ENCODE measurements at regions not wholly inside any gene's neighbourhood (a gene's known extent, or its start where the extent isn't known, plus 50 kb on each side); places are given as distances from the start of the nearest gene placed in this dataset.

- TF ChIP-seq ZNF462 (CRISPR knock-in tag; IDR thresholded peaks at IDR 0.05) (no peak), POLR2AphosphoS5 (IDR thresholded peaks at IDR 0.05; ENCODE audit: low read depth) (no peak), REST (IDR thresholded peaks at IDR 0.05; ENCODE audit: unreplicated experiment) (no peak)
These were observed 111.0 kb upstream of the HS3ST5 start (continued) for GRCh38 chr6:114453737-114454276.

GRCh38 chr6:114452785-114453401 lies 110.1 kb upstream of the HS3ST5 start:
- no peaks in the 10 kb centered on the region for H4K20me1 ChIP-seq (replicated peaks; ENCODE audit: insufficient read depth)
- no peak overlapping the region for H3K4me3 ChIP-seq
- no peaks in the 10 kb centered on the region for H3K27me3 ChIP-seq (ENCODE audit: insufficient read depth)
- Mint-ChIP-seq H3K9me3 (no peaks in the 10 kb centered on the region), H3K27me3 (ENCODE audit: insufficient read depth, low read depth, poor library complexity) (no peaks in the 10 kb centered on the region), H3K36me3 (ENCODE audit: low read depth) (no peaks in the 10 kb centered on the region), H3K4me3 (no peak overlapping the region), H3K4me1 (peaks cover 18% of the 10 kb centered on the region), H3K27ac (no peak overlapping the region)
- no peaks in the 10 kb centered on the region for H3K9me2 ChIP-seq (ENCODE audit: insufficient read depth)
- no peaks in the 10 kb centered on the region for H3K36me3 ChIP-seq (ENCODE audit: insufficient read depth)
- no peak overlapping the region for H3K27ac ChIP-seq (ENCODE audit: low read depth)
- H3F3A ChIP-seq (replicated peaks; ENCODE audit: low read depth): no peaks in the 10 kb centered on the region
- H3K4me1 ChIP-seq (ENCODE audit: insufficient read depth): peaks cover 10% of the 10 kb centered on the region
- TF ChIP-seq EZH2 (IDR thresholded peaks at IDR 0.05; ENCODE audit: low read depth, unreplicated experiment): no peak
- TF ChIP-seq ETS1 (IDR thresholded peaks at IDR 0.05): no peak
- no peak overlapping the region for H2AFZ ChIP-seq
- no peak for DNase-seq (ENCODE audit: low spot score)
- no peak overlapping the region for H3K4me2 ChIP-seq
- peak; percentile 39; the same call in 2 of the 3 replicates for ATAC-seq
- no peaks in the 10 kb centered on the region for H3K79me2 ChIP-seq (replicated peaks; ENCODE audit: insufficient read depth)

All from GM23338 (cell line).